Astrocyte (in vitro differentiated cells and primary cell): ENCODE measurements at regions not wholly inside any gene's neighbourhood (a gene's known extent, or its start where the extent isn't known, plus 50 kb on each side); places are given as distances from the start of the nearest gene placed in this dataset.
A peak's percentile ranks its signal among the peaks of the same experiment; 100 is the strongest.

ENCODE experiments used
- DNase-seq: peaks from one replicate; pipeline ENCODE4 v3.0.0-alpha.2; 2010; ENCODE audit warnings: low read depth
- FAIRE-seq: peaks from 2 replicates; lab custom pipeline; 2011; peaks lifted over from hg19 to GRCh38; lab: Jason Lieb, UNC
- H2AFZ ChIP-seq: 2 replicates; pipeline ENCODE4 v1.6.0; 2012; ENCODE audit warnings: low read depth, low read length, inconsistent platforms
- H3K27ac ChIP-seq: 2 replicates; pipeline ENCODE4 v1.5.1; 2011; ENCODE audit warnings: low read depth, low read length, inconsistent platforms
- H3K27me3 ChIP-seq: 2 replicates; pipeline ENCODE4 v1.6.0; 2011; ENCODE audit warnings: low read length, inconsistent platforms; ENCODE audit not compliant: insufficient read depth
- H3K36me3 ChIP-seq: 2 replicates; pipeline ENCODE4 v1.5.1; 2011; ENCODE audit warnings: low read length, inconsistent platforms; ENCODE audit not compliant: insufficient read depth
- H3K4me1 ChIP-seq: 2 replicates; pipeline ENCODE4 v1.5.1; 2011; ENCODE audit warnings: low read length, inconsistent platforms; ENCODE audit not compliant: insufficient read depth
- H3K4me2 ChIP-seq: 2 replicates; pipeline ENCODE4 v1.6.0; 2012; ENCODE audit warnings: low read length, inconsistent platforms
- H3K4me3 ChIP-seq: 2 replicates; pipeline ENCODE4 v1.5.1; 2011; ENCODE audit warnings: low read depth, mild to moderate bottlenecking, low read length, inconsistent platforms; ENCODE audit not compliant: insufficient read depth
- H3K79me2 ChIP-seq: 2 replicates; pipeline ENCODE4 v1.6.0; 2012; ENCODE audit warnings: mild to moderate bottlenecking, low read length, inconsistent platforms; ENCODE audit not compliant: insufficient read depth
- H3K9ac ChIP-seq: 2 replicates; pipeline ENCODE4 v1.6.0; 2012; ENCODE audit warnings: mild to moderate bottlenecking, low read length, inconsistent platforms
- H3K9me3 ChIP-seq: 2 replicates; pipeline ENCODE4 v1.5.1; 2012; ENCODE audit warnings: low read depth, mild to moderate bottlenecking, low read length, inconsistent platforms; ENCODE audit not compliant: insufficient read depth
- H4K20me1 ChIP-seq: 2 replicates; pipeline ENCODE4 v1.6.0; 2012; ENCODE audit warnings: low read length, inconsistent platforms; ENCODE audit not compliant: insufficient read depth
- H3K27ac Mint-ChIP-seq: one replicate; pipeline ENCODE4 v1.8.0; 2021; ENCODE audit warnings: mild to moderate bottlenecking, mixed read lengths; ENCODE audit not compliant: unreplicated experiment
- H3K27me3 Mint-ChIP-seq: one replicate; pipeline ENCODE4 v1.8.0; 2021; ENCODE audit warnings: low read depth, mixed read lengths; ENCODE audit not compliant: unreplicated experiment
- H3K36me3 Mint-ChIP-seq: one replicate; pipeline ENCODE4 v1.8.0; 2021; ENCODE audit warnings: low read depth, mixed read lengths; ENCODE audit not compliant: unreplicated experiment
- H3K4me1 Mint-ChIP-seq: one replicate; pipeline ENCODE4 v1.8.0; 2021; ENCODE audit warnings: low read depth, mixed read lengths; ENCODE audit not compliant: unreplicated experiment
- H3K4me3 Mint-ChIP-seq: one replicate; pipeline ENCODE4 v1.8.0; 2021; ENCODE audit warnings: mild to moderate bottlenecking, moderate library complexity, mixed read lengths; ENCODE audit not compliant: unreplicated experiment
- H3K9me3 Mint-ChIP-seq: one replicate; pipeline ENCODE4 v1.8.0; 2021; ENCODE audit warnings: mild to moderate bottlenecking, mixed read lengths; ENCODE audit not compliant: unreplicated experiment
- EZH2 ChIP-seq: IDR thresholded peaks from 2 replicates; pipeline ENCODE4 v1.6.1; 2012; ENCODE audit warnings: mild to moderate bottlenecking, low read length, inconsistent platforms; ENCODE audit not compliant: insufficient read depth
- TF ChIP-seq, protein P1 (sequence below): IDR thresholded peaks from 2 replicates; pipeline ENCODE4 v1.5.1; 2011; ENCODE audit warnings: low read depth, mild to moderate bottlenecking, inconsistent platforms, low read length, moderate library complexity; ENCODE audit not compliant: insufficient read depth

DNA sequence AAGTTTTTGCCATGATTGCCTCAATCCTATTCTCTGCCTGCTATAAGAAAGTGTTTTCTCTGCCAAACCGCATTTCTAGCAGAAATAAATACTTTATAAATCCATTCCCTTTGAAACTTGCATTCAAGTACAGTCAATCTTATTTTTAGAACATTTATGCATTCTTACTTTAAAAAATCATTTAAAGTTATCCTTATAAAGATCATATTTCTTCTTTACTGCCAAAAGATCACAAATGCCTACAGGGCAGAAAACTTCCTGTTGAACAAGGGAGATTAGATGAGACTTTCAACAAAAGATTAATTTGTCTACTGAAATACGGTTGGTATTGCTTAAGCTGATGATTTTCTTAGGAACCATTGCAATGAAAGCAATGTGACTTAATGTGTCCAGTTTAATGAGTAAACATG, 207.2 kb upstream of the SLIT2 start:
- Histone ChIP-seq H3K9me3 (no peaks in the 10 kb centered on the region), H3K36me3 (no peaks in the 10 kb centered on the region), H3K27ac (no peak overlapping the region), H2AFZ (no peak overlapping the region), H3K79me2 (no peaks in the 10 kb centered on the region), H3K27me3 (no peaks in the 10 kb centered on the region), H4K20me1 (no peaks in the 10 kb centered on the region), H3K4me1 (no peaks in the 10 kb centered on the region), H3K4me2 (no peak overlapping the region), H3K4me3 (no peak overlapping the region), H3K9ac (no peak overlapping the region)
- FAIRE-seq (no peak), DNase-seq (peak; percentile 41)
- Mint-ChIP-seq H3K27me3 (no peaks in the 10 kb centered on the region), H3K27ac (no peak overlapping the region), H3K9me3 (no peaks in the 10 kb centered on the region), H3K4me1 (peaks cover 3% of the 10 kb centered on the region), H3K36me3 (no peaks in the 10 kb centered on the region), H3K4me3 (no peak overlapping the region)
- TF ChIP-seq EZH2 = no peak
- TF ChIP-seq, protein P1, sequence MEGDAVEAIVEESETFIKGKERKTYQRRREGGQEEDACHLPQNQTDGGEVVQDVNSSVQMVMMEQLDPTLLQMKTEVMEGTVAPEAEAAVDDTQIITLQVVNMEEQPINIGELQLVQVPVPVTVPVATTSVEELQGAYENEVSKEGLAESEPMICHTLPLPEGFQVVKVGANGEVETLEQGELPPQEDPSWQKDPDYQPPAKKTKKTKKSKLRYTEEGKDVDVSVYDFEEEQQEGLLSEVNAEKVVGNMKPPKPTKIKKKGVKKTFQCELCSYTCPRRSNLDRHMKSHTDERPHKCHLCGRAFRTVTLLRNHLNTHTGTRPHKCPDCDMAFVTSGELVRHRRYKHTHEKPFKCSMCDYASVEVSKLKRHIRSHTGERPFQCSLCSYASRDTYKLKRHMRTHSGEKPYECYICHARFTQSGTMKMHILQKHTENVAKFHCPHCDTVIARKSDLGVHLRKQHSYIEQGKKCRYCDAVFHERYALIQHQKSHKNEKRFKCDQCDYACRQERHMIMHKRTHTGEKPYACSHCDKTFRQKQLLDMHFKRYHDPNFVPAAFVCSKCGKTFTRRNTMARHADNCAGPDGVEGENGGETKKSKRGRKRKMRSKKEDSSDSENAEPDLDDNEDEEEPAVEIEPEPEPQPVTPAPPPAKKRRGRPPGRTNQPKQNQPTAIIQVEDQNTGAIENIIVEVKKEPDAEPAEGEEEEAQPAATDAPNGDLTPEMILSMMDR = no peak

DNA sequence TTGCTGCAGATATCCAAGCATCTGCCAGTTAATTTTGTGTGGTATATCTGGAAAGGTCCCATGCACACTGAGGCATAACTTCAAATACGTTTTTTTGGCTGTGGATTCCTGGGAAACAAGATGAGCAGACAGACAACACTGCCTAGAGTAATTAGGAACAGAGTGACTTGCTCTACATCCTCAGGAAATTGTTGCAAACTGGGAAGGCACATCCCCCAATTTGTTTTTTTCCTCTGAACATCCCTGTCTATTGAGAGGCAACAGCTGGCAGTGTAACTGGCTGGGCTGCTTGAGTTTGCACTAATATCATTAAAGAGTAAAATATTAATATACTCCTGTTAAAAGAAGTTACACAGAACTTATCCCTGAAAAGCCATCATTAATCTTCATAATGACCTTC, 207.7 kb upstream of the SLIT2 start:
- Histone ChIP-seq H3K4me2 (no peak overlapping the region), H3K9me3 (no peaks in the 10 kb centered on the region), H3K36me3 (no peaks in the 10 kb centered on the region), H3K27ac (no peak overlapping the region), H3K4me3 (no peak overlapping the region), H4K20me1 (no peaks in the 10 kb centered on the region), H3K4me1 (no peaks in the 10 kb centered on the region), H2AFZ (no peak overlapping the region), H3K9ac (no peak overlapping the region), H3K79me2 (no peaks in the 10 kb centered on the region), H3K27me3 (no peaks in the 10 kb centered on the region)
- TF ChIP-seq, protein P1 = no peak
- TF ChIP-seq EZH2 = no peak
- no peak for DNase-seq
- no peak for FAIRE-seq
- Mint-ChIP-seq H3K27me3 (no peaks in the 10 kb centered on the region), H3K27ac (no peak overlapping the region), H3K4me3 (no peak overlapping the region), H3K4me1 (peaks cover 3% of the 10 kb centered on the region), H3K9me3 (no peaks in the 10 kb centered on the region), H3K36me3 (no peaks in the 10 kb centered on the region)

DNA sequence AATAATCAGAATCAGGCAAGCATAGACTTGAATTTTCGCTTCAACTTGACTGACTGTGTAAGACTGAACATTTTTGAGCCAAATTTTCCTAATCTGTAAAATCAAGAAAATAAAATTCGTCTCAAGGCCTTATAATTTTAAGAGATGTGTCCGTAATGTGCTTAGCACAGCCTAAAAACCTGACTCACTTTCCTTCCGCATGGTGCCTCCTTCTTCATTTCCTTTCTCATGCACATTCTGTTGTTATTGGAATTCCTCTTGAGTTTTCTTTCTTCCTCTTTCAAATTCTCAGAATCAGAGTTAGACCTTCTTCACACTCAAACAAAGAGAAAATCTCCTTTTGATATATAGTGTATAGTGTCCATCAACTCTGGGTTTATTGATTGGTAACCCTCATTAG, 208.9 kb upstream of the SLIT2 start:
- Histone ChIP-seq H3K36me3 (no peaks in the 10 kb centered on the region), H3K4me2 (no peak overlapping the region), H3K4me1 (no peaks in the 10 kb centered on the region), H3K27me3 (no peaks in the 10 kb centered on the region), H3K9ac (no peak overlapping the region), H3K27ac (no peak overlapping the region), H4K20me1 (no peaks in the 10 kb centered on the region), H3K79me2 (no peaks in the 10 kb centered on the region), H3K4me3 (no peak overlapping the region), H2AFZ (no peak overlapping the region), H3K9me3 (no peaks in the 10 kb centered on the region)
- Mint-ChIP-seq H3K9me3 (no peaks in the 10 kb centered on the region), H3K27ac (no peak overlapping the region), H3K27me3 (no peaks in the 10 kb centered on the region), H3K4me3 (no peak overlapping the region), H3K4me1 (peaks cover 3% of the 10 kb centered on the region), H3K36me3 (no peaks in the 10 kb centered on the region)
- FAIRE-seq = no peak
- DNase-seq = no peak
- TF ChIP-seq, protein P1 = no peak
- no peak for TF ChIP-seq EZH2
